NCI-H146 (cell line): ENCODE measurements at regions not wholly inside any gene's neighbourhood (a gene's known extent, or its start where the extent isn't known, plus 50 kb on each side); places are given as distances from the start of the nearest gene placed in this dataset.
"Not testable (repeated sequence)": the region's sequence is repeated elsewhere in the genome, so short reads cannot be mapped to it uniquely, and the experiment has no call there.

ENCODE experiments used
- DNase-seq: peaks from one replicate; lab custom pipeline; 2025; lab: John Stamatoyannopoulos, UW

DNA sequence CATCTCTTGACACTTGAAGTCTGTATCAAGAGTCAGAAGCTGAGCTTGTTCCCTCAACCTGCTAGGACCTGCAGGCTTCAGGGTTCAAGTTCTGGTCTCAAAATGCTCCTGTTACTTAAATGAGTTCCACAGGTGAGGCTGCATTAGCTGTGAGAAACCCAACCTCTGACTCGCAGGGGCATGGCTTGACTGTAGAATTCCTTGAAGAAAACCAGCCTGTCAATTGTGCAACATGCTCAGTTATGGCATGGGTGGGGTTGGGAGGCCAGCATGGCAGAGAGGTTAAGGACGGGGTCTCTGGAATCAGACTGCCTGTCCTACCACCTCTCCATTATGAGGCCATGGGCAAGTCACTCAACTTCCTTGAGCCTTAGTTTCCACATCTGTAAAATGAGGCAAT, 235.8 kb downstream of the EN1 start:
- DNase-seq = no peak

DNA sequence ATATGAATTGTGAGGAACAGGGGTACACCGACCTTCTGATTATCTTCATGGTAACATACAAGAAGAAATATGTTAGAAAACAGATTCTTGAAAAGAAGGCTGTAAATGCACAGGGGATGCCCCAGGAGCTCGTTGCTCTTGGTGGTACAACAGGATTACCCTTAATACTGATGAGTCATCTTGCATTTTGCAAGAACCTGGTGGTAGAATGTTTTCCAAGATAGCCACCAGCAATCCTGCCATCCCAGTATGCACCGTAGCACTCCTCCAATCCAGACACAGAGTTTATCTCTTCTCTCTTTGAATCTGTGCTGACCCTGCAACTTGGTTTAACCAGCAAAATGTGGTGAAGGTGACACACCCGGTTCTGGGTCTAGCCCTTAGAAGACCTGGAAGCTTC, 238.3 kb downstream of the EN1 start:
- DNase-seq = no peak

DNA sequence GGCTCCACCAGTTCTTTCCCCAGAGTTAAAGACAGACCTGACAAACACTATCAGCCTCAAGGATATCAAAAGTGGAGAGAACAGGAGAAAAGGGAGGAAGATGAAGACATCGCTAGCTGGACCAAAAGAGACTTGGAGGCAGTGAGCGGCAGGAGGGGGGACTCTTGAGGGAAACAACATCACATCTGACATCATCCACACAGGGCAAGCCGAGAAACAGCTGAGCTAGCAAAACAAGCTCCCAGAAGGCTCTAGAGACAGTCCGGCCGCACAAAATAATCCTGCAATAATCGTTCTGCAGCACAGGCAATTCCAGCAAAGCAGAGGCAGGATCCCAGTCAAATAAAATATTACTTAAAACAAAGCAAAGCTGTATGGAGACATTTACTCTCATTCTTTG, 239.8 kb downstream of the EN1 start:
- DNase-seq = no peak

DNA sequence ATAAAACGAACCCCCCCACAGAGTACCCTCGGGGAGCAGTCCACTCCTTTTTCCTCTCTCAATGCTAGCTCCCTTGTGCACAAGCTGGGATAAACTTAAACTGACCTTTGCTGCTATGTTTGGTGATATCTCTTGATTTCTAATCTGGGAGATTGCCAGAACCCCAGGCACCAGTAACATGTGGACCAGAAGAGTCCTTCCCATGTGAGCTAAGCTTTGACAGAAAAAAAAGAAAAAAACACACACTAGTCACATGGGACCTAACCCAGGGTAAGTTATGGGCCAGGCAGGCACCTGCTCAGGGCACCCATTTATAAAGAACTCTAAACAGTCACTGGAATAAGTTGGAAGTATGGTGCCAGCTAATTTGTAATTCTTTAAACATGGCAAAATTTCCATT, 242.6 kb downstream of the EN1 start:
- no peak for DNase-seq

DNA sequence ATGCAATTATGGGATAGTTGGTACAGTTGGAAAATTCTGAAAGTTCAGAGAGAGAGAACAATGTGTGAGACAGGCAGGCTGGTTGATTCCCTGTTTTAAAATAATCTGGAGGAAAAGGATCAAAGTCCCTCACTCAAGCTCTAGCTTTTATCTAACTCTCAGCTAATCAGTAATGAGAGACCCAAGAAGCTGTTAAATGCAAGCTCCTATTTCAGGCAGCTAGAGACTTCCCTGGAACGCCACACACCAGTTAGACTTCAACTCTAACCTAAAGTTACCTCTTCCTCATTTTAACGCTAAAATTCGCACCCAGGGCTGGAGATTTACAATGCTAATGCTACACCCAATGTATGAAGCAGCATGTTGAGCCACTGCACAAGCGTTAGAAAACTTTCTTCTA, 243.1 kb downstream of the EN1 start:
- DNase-seq = no peak

DNA sequence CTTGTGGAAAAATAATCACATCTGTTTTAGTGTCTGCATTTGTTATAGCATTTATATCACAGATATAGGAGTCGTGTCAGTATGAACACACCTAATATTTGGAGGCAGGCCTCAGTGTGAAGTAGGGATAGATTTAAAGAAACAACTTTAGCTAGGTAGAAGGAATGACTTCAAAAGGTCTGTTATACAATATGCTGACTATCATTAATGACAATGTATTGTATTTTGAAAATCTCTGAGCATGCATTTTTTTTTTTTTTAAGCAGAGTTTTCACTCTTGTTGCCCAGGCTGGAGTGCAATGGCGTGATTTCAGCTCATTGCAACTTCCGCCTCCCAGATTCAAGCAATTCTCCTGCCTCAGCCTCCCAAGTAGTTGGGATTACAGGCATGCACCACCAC, 248.3 kb downstream of the EN1 start:
- DNase-seq = no peak

DNA sequence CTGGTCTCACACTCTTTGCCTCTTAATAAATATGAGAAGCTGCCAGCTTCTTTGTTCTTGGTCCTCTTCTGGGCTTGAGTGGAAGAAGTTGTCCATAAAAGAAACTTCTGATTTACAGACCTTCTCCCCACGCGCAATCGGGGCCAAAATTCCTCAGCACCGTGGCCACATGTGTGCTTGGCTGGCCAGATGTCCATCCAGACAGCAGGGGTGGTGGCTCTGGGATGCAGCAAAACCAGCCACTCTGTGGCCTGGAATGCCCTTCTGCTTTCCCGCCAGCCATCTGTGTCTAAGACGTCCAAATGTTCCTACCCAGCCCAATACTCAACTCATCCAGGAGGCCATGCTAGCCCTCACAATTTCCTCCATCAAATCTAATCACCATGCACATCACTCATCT, 250.8 kb downstream of the EN1 start:
- no peak for DNase-seq

DNA sequence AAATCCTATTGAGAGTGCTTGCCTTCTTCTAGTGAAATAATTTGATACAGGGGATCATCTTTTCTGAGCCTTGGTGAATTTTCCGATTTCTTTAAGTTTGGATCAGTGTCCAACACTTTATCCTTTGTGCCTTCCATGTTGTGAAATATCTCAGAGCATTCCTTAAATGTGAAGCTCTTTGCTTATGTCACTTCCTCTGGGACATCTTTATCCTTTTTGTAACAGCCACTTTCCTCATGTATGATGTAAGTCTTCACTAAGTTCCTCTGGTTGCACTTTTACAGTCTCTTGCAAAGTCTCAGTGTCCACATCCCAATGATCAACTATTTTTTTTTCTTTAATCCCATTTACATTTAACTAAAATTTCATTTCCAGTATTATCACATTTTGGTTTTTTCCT, 254.2 kb downstream of the EN1 start:
- no peak for DNase-seq

DNA sequence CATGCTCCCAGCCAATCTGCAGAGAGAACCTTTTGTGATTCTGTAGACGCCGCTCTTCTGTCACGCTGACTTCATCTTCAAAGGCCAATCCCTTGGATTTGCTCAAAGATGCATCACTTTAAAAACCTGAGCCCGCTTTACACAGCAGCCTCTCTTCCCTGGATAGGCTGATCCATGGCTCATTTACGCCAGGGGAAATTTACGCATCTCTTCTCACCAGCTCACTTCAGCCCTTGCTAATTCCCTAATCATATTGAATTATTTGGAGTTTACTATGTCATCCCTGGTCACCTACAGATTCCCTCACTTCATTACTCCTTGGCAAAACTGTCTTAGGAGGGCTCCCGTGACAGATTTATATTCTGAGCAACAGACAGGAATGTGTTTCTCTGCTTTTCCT, 256.2 kb downstream of the EN1 start:
- no peak for DNase-seq

DNA sequence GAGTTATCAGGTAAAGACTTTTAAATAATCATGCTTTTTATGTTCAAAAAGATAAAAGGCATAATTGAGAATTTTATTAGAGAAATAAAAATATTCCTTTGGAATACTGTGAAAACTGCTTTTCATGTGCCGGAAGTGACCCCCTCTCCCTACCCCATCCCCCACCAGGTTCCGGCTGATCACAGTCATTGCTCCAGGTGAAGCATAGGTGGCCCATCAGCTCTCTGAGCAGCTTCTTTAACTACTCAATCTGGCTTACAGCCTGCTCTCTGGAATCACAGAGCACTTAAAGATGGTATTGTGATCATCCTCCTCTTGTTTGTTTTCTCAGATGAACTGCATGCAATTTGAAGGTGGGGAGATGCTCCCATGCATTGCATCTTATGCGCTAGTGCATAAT, 257.7 kb downstream of the EN1 start:
- DNase-seq = no peak

DNA sequence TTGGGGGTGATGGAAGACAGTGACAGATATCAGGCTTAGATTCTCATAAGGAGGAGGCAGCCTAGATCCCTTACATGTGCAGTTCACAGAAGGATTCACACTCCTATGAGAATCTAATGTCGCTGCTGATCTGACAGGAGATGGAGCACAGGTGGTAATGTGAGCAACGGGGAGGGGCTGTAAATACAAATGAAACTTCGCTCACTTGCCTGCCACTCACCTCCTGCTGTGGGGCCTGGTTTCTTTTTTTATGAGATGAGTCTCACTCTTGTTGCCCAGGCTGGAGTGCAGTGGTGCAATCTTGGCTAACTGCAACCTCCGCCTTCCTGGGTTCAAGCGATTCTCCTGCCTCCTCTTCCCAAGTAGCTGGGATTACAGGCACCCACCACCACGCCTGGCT, 258.6 kb downstream of the EN1 start:
- no peak for DNase-seq

DNA sequence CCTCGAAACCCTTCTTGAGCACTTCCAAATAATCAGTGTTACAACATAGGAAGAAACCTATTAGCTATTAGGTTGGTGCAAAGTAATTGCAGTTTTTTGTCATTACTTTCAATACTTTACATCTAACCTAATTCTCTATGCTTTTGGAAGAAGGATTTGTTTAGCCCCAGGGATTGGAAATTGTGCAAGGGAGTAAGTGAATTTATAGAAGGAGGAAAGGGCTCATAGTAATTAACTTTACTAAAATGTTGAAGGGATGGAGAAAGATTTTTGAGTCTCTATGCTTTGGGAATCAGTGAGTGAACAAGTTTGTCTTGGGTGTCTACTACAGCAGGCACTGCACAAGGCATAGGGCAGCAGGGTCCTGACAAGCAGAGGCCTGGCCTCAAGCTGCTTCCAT, 261.1 kb downstream of the EN1 start:
- DNase-seq = no peak

DNA sequence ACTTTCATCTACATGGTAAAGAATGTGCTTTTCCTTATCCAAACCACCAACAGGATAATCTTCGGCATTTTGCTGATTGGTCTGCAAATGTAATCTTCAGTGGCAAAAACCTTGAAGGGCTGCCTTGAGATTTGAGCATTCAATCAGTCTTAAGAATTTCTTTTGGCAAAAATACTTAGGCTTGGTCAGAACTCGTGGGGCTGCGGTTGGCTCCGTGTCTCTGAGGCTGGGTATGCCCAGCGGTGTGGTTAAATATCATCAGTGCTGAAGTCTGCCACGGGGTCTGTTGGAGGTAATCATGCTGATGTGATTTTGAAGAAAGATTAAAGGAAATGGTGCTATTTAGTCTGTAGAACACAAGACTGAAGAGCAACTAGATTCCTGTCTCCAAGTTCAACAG, 262.6 kb downstream of the EN1 start:
- no peak for DNase-seq

DNA sequence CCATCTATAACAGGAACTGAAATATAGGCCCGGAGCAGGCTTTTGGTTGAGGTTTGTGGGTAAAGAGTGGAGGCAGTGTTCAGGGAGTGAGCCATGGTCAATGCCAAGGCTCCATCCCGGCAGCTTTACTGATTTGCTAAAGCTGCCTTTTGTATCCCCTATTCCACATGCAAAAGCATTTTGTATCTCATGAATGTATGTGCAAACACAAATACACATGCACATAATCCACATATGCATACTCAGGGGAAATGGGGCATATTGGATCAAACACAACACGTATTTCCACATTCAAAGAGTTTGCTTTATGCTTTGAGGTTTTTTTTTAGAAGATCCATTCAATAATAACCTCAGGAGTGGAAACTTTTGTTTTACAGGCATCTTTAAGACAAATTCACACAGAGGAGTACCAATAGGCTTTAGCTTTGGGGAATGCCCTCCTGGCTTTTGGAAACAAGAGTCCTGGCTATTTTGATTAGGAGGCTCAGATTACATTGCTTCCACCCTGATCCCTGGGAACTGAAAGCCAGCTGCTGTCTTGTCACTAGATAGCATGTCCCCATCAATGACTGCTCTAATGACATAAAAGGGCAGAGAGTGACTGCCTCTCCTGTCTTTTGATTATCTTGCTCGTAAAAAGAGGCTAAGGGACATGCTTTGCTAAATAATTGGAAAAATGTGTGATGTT, 263.2 kb downstream of the EN1 start:
- no peak for DNase-seq

DNA sequence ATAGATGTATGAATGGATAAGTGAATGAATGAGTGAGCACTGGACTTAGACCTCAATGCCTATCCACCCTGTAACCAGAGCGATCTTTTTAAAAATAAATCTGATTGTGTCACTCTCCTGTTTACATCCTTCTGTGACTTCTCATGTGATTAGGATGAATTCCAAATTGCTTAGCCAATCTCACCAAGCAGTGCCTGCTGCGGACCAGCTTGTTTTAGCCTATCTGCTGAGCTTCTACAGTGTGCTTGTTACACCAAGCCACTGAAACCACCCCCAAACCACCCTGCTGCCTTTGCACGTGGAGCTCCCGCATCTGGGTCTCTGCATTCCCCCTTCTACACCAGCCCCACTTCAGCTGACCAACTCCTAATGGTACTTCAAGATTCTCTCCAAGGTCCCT, 265.4 kb downstream of the EN1 start:
- DNase-seq = no peak

DNA sequence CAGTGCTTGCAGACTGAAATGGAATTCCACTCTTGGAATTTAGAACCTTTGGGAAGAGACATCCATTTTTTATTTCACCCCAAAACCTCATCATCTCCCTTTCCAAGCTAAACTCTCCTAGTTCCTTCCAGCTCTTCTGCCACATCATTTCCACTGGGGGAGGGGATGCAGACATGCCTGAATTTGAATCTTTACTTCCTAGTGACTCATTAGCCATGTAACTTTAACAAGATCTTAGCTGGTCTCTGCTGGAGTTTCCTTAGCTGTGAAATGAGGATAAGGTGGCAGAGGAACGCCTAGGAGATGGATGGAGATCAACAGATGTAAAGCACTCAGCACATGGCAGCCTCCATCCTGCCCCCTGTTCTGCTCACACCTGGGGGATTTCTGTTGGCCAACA, 266.8 kb downstream of the EN1 start:
- no peak for DNase-seq

DNA sequence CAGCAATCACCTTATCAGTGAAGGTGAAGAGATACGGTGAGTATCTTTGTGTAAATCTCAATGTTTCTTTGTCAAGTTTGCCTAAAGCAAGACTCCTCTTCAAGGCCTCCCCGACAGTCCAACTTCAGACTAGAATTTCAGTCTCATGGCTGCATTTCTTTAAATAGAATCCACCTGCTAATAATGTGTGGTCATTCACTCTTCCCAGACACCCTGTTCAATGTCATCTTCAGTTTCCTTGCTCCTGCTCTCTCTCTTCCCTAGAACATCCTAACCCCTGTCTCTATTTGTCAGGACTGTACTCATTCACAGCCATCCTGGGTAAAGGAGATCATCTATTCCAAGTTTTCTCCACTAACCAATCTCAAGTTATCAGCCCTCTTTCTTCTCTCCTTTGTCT, 267.3 kb downstream of the EN1 start:
- no peak for DNase-seq

DNA sequence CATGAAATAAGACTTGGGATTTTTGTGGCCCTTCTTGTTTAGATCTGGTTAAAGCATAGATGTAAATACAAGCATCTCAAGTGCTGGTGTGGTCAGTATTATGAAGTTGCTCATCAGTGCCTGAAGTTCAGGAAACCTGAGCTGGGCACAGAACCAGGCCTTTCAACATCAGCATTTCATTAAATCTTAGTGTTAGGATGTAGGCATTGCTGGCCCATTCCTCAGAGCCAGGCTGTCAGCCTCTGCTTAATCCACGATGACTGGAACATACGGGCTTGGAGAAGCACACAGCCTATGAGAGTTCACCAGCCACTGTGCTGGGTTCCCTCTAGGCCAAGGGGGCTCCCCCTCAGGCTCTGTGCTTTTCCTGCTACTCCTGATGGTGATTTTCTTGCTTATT, 270.2 kb downstream of the EN1 start:
- DNase-seq = no peak

DNA sequence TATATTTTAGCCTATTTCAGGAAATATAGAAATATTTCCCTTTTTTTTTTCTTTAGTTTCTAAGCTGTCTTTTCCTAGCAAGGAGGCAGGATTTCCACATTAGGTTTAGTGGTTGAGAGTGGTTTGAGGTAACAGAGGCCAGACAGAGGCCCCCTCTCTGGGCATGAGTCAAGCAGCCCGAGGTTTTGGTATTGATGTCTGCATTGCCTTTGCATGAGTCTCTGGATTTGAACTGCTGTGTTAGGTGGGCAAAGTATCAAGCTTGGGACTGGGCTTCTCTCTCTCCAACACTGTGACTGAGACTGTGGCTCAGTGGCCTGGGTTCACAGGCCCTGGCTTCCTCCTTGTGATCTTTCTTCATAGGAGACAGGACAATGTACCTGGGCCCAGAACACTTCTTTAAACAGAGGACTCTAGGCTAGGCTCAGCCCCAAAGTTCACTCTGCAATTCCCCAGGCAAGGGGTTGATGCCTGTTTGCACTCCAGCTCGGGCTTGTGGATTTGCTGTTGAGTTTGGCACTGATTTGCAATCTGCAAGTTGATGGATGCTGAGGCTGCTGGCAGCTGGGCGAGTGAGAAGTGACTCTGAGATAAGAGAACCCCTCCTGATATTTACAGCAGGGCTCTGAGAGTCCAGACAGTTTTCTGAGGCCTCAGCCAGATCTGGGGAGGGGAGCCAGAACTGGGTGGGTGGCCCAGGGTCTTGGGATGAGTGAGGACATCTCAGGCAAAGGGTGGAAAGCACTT, 271.2 kb downstream of the EN1 start:
- no peak for DNase-seq

DNA sequence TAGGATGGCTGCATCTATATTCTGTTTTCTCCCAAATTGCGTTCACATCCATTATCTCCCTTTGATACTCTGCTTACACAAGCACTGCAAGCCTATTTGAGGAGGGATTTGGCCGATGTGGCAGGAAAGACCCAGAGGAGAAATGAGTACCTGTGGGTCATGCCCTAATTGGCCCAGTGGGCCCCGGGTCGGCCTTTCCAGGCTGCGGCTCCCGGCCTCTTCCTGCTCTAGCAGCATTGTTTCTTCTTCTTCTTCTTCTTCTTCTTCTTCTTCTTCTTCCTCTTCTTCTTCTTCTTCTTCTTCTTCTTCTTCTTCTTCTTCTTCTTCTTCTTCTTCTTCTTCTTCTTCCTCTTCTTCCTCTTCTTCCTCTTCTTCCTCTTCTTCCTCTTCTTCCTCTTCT, 275.1 kb downstream of the EN1 start:
- DNase-seq = not testable (repeated sequence)

DNA sequence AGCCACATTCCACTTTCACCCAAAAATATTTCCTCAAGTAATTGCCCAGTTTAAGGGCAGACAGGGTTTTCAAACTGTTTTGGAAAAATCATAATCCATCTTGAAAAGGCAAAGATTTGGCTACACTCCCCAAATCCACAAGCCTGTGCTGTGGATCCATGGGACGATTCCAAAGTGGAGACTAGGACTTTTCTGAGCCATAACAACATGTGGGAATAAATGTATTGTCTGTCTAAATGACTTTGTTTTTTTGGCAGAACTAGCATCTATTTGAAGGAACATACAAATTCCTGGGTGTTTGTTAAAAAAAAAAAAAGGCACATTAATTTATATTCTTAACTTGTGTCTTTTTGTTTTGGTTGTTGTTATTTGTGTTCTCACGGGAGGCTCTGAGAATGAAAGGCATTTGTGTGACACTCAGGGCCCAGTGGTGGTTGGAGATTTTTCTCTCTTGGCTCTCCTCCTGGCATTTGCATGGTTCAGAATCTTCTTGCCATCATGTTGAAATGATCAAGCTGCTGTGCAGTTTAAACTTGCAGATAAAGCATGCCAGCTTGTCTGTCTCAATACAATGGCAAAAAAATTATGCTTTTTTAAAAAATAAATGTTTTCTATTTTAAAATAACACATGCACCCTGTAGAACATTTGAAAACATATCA, 277.4 kb downstream of the EN1 start:
- DNase-seq = no peak

DNA sequence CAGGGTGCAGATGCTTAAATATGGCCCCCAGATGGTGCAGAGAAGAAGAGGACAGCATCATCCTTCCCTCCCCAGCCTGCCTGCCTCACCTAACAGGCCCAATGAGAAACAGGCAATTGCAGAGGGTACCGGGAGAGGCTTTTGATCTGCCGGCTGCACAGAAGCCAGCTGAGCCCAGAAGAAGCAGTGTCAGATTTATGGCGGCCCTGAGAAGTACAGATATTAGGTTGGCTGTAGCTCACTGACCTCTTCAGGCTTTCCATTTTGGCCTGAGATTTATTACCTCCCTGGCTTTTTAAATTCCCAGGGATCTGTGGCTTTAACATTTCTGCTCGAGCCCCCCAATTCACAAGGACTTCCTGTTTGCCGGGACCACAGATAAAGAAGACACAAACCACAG, 278.7 kb downstream of the EN1 start:
- no peak for DNase-seq

DNA sequence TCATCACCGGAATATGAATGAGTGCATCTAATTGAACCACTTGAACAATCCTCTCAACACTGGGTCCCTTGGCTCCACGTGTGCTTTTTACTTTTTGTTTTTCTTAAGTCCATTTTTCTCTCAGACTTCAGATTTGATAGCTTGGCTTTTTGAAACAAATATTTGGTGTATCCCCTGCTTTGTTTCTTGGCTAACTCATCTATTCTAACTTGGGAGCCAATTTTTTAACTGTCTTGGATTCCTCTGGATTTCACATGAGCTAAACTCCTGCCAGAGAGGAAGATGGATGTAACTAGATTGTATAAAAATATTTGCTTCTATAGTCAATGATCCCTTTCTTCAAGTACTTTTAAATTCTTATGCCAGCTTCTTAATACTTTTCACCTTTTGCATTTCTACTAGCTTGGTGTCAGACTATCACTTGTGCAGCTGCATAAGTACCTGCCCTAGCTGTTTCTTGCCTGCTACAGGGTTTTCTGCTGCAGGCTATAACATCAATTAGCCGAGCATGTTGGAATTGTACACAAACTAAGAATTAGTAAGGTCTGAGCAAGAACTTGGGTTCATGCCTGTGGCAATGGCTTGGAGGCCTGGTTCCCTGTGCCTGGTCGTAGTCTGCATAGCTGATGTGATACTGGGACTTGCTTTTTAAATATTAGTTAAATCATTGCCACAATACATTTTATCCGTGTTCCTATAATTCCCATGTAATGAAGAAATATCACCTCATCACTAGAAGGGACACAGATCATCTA, 281.5 kb downstream of the EN1 start:
- no peak for DNase-seq
